Fibroblast of pulmonary artery (primary cell): ENCODE measurements at regions not wholly inside any gene's neighbourhood (a gene's known extent, or its start where the extent isn't known, plus 50 kb on each side); places are given as distances from the start of the nearest gene placed in this dataset.
A peak's percentile ranks its signal among the peaks of the same experiment; 100 is the strongest.

Experiments
- DNase-seq: peaks from one replicate; pipeline ENCODE4 v3.0.0-alpha.2; 2010; ENCODE audit warnings: low read depth
- H3K4me3 ChIP-seq: replicated peaks from 2 replicates; pipeline ENCODE4 v1.5.1; 2011; ENCODE audit warnings: low read depth, mild to moderate bottlenecking, control low read depth, low read length, moderate library complexity
- CTCF ChIP-seq: IDR thresholded peaks from 2 replicates; pipeline ENCODE4 v1.5.1; 2011; ENCODE audit warnings: mild to moderate bottlenecking, control low read depth, low read length, inconsistent platforms; ENCODE audit errors: missing control alignments

GRCh38 chr12:86730233-86730632, 474.0 kb upstream of the MGAT4C start:
- H3K4me3 ChIP-seq: no peak overlapping the region
- TF ChIP-seq CTCF: no peak
- no peak for DNase-seq

GRCh38 chr12:86729739-86730138, 473.5 kb upstream of the MGAT4C start:
- H3K4me3 ChIP-seq: no peak overlapping the region
- TF ChIP-seq CTCF: no peak
- no peak for DNase-seq

- peak; percentile 68 for DNase-seq
- no peak for TF ChIP-seq CTCF
- no peak overlapping the region for H3K4me3 ChIP-seq
These were observed 471.0 kb upstream of the MGAT4C start for GRCh38 chr12:86727160-86727559.

- TF ChIP-seq CTCF: no peak
- no peak overlapping the region for H3K4me3 ChIP-seq
- DNase-seq: peak; percentile 77
These were observed 468.5 kb upstream of the MGAT4C start for GRCh38 chr12:86724716-86725115.

GRCh38 chr12:86723326-86723725, 467.1 kb upstream of the MGAT4C start:
- DNase-seq: peak; percentile 62
- H3K4me3 ChIP-seq: no peak overlapping the region
- TF ChIP-seq CTCF: no peak

- no peak overlapping the region for H3K4me3 ChIP-seq
- DNase-seq: no peak
- TF ChIP-seq CTCF: no peak
These were observed 465.7 kb upstream of the MGAT4C start for GRCh38 chr12:86721713-86722397.

- no peak overlapping the region for H3K4me3 ChIP-seq
- DNase-seq: peak; percentile 44
- no peak for TF ChIP-seq CTCF
These were observed 463.2 kb upstream of the MGAT4C start for GRCh38 chr12:86719381-86719780.
